Endothelial cell of umbilical vein (primary cell): ENCODE measurements at regions not wholly inside any gene's neighbourhood (a gene's known extent, or its start where the extent isn't known, plus 50 kb on each side); places are given as distances from the start of the nearest gene placed in this dataset.

Experiments
- BruUV-seq: library from RNA; stranded (reverse); fragments of 400-500 nt; replicated peaks from 2 replicates; lab custom pipeline; 2021; lab: Mats Ljungman, UMichigan
- CTCF ChIA-PET: fragments of 300-600, 350-600 bp; sonication (Branson Sonifier 250); formaldehyde crosslinking; loops from one replicate; lab custom pipeline; 2021; ENCODE audit warnings: antibody characterized with exemption, inconsistent platforms; lab: Charles Lee
- POLR2A ChIA-PET: fragments of 300-600, 350-600 bp; sonication (Branson Sonifier 250); formaldehyde crosslinking; loops from one replicate; lab custom pipeline; 2021; ENCODE audit warnings: antibody characterized with exemption, inconsistent platforms; lab: Charles Lee
- DNase-seq: peaks from one replicate; pipeline ENCODE4 v3.0.0-alpha.2; 2011; ENCODE audit warnings: low read depth, low spot score
- FAIRE-seq: peaks from 2 replicates; lab custom pipeline; 2011; peaks lifted over from hg19 to GRCh38; lab: Jason Lieb, UNC
- H2AFZ ChIP-seq: 2 replicates; pipeline ENCODE4 v1.6.0; 2012; ENCODE audit warnings: low read depth, low read length, control low read depth, inconsistent platforms
- H3K27ac ChIP-seq: 2 replicates; pipeline ENCODE4 v1.5.1; 2011; ENCODE audit warnings: low read depth, mild to moderate bottlenecking, control low read depth, low read length, moderate library complexity; ENCODE audit not compliant: insufficient read depth
- H3K27me3 ChIP-seq, 2 experiments: 2 replicates each; pipeline versions ENCODE4 v1.6.0 to v1.6.1; 2011; ENCODE audit warnings: low read length in 2 of 2, mixed read lengths in 1 of 2; ENCODE audit not compliant: control insufficient read depth in 2 of 2, insufficient read depth in 2 of 2
- H3K36me3 ChIP-seq, 2 experiments: 2 replicates in 1 of 2; 3 replicates in 1 of 2; pipeline ENCODE4 v1.5.1; 2011; ENCODE audit warnings: low read length in 2 of 2, mild to moderate bottlenecking in 1 of 2, moderate library complexity in 1 of 2; ENCODE audit not compliant: control insufficient read depth in 2 of 2, insufficient read depth in 2 of 2; ENCODE audit errors: extremely low read depth in 1 of 2
- H3K4me1 ChIP-seq: 3 replicates; pipeline ENCODE4 v1.5.1; 2011; ENCODE audit warnings: mild to moderate bottlenecking, low read length; ENCODE audit not compliant: control insufficient read depth, insufficient read depth; ENCODE audit errors: extremely low read depth
- H3K4me2 ChIP-seq: 2 replicates; pipeline ENCODE4 v1.6.1; 2011; ENCODE audit warnings: low read length, control low read depth, mixed read lengths; ENCODE audit not compliant: insufficient read depth
- H3K4me3 ChIP-seq, 3 experiments: fragments of 200-600 bp in 1 of 3; sonication (generic), shearing (Covaris generic) in 1 of 3; replicated peaks in 1 of 3; 2 replicates each; pipeline ENCODE4 v1.5.1; 2011 to 2016; ENCODE audit warnings: control low read depth in 3 of 3, low read length in 3 of 3, mild to moderate bottlenecking in 2 of 3, inconsistent platforms in 1 of 3, low read depth in 1 of 3, moderate library complexity in 1 of 3; ENCODE audit not compliant: insufficient read depth in 1 of 3
- H3K79me2 ChIP-seq: 2 replicates; pipeline ENCODE4 v1.6.0; 2012; ENCODE audit warnings: low read length, inconsistent platforms; ENCODE audit not compliant: control insufficient read depth, insufficient read depth
- H3K9ac ChIP-seq: replicated peaks from 2 replicates; pipeline ENCODE3; 2011; ENCODE audit warnings: low read length, control low read depth; ENCODE audit not compliant: insufficient read depth; ENCODE audit errors: extremely low read depth
- H3K9me1 ChIP-seq: replicated peaks from 3 replicates; pipeline ENCODE4 v1.6.0; 2011; ENCODE audit warnings: mild to moderate bottlenecking, low read length; ENCODE audit not compliant: control insufficient read depth, insufficient read depth; ENCODE audit errors: extremely low read depth
- H3K9me3 ChIP-seq: replicated peaks from 2 replicates; pipeline ENCODE4 v1.5.1; 2012; ENCODE audit warnings: low read length, inconsistent platforms; ENCODE audit not compliant: control insufficient read depth, insufficient read depth
- H4K20me1 ChIP-seq: replicated peaks from 2 replicates; pipeline ENCODE3; 2011; ENCODE audit warnings: mild to moderate bottlenecking, low read length; ENCODE audit not compliant: control insufficient read depth, insufficient read depth; ENCODE audit errors: extremely low read depth
- EZH2 ChIP-seq: IDR thresholded peaks from 2 replicates; pipeline ENCODE4 v1.6.1; 2012; ENCODE audit warnings: borderline replicate concordance, low read depth, mild to moderate bottlenecking, moderate library complexity, low read length, inconsistent platforms; ENCODE audit not compliant: severe bottlenecking
- FOS ChIP-seq: IDR thresholded peaks from 2 replicates; pipeline ENCODE4 v1.6.1; 2011; ENCODE audit warnings: mild to moderate bottlenecking, low read length, moderate library complexity, borderline replicate concordance; ENCODE audit not compliant: insufficient read depth
- GATA2 ChIP-seq: IDR thresholded peaks from 2 replicates; pipeline ENCODE4 v1.7.0; 2011; ENCODE audit warnings: low read depth, mild to moderate bottlenecking, moderate library complexity, mixed read lengths, low read length; ENCODE audit not compliant: insufficient read length, insufficient read depth
- JUN ChIP-seq: IDR thresholded peaks from 2 replicates; pipeline ENCODE4 v1.6.1; 2011; ENCODE audit warnings: borderline replicate concordance, low read depth; ENCODE audit not compliant: insufficient read length, insufficient read depth
- MAX ChIP-seq: IDR thresholded peaks from 2 replicates; pipeline ENCODE4 v1.6.1; 2011; ENCODE audit not compliant: insufficient read depth, insufficient read length
- MYC ChIP-seq: IDR thresholded peaks from one replicate; pipeline ENCODE4 v1.6.1; 2011; ENCODE audit warnings: mild to moderate bottlenecking, low read depth, low read length
- POLR2A ChIP-seq: IDR thresholded peaks from 2 replicates; pipeline ENCODE4 v1.6.1; 2012; ENCODE audit warnings: low read depth, mild to moderate bottlenecking, control low read depth, low read length
- POLR2AphosphoS5 ChIP-seq: IDR thresholded peaks from 2 replicates; pipeline ENCODE4 v1.6.1; 2012; ENCODE audit warnings: low read depth, mild to moderate bottlenecking, control low read depth, low read length, moderate library complexity; ENCODE audit not compliant: insufficient read depth
- dilution Hi-C: fragments of 300-500 bp; cut with MboI; formaldehyde crosslinking; loops from one replicate; pipeline ENCODE4 v1.15.0; 2019; ENCODE audit warnings: low sequenced_read_pairs; ENCODE audit not compliant: extremely low pct_ligation_motif_present
- intact Hi-C: fragments of 100-400 bp; cut with micrococcal nuclease; formaldehyde crosslinking; loops from one replicate; pipeline ENCODE4 v1.10.0; 2022
- TF ChIP-seq, protein P1 (sequence below), 2 donors: IDR thresholded peaks; 1 replicate in 1 of 2; 2 replicates in 1 of 2; pipeline ENCODE4 v1.5.1; 2011; ENCODE audit warnings: low read length in 2 of 2, mild to moderate bottlenecking in 2 of 2, moderate library complexity in 2 of 2, control low read depth in 1 of 2, inconsistent platforms in 1 of 2, low read depth in 1 of 2; ENCODE audit not compliant: insufficient read depth in 1 of 2; ENCODE audit errors: extremely low read depth in 1 of 2

GRCh38 chr13:69109891-69110525, 997.6 kb upstream of the ATXN8OS start:
- ChIA-PET POLR2A (no interaction called here), CTCF (no interaction called here)
- Histone ChIP-seq H3K4me2 (no peak overlapping the region), H2AFZ (no peak overlapping the region), H4K20me1 (no peaks in the 10 kb centered on the region), H3K36me3 (no peaks in the 10 kb centered on the region), H3K27ac (no peak overlapping the region), H3K9me3 (no peaks in the 10 kb centered on the region), H3K9me1 (no peaks in the 10 kb centered on the region), H3K9ac (no peak overlapping the region), H3K4me1 (no peaks in the 10 kb centered on the region), H3K4me3 (no peak overlapping the region), H3K27me3 (no peaks in the 10 kb centered on the region), H3K79me2 (no peaks in the 10 kb centered on the region)
- no TSS peak for BruUV-seq
- DNase-seq = no peak
- intact Hi-C loops (no loop called here), dilution Hi-C loops (no loop called here)
- TF ChIP-seq MAX = no peak
- no peak for TF ChIP-seq POLR2AphosphoS5
- TF ChIP-seq EZH2 = no peak
- TF ChIP-seq FOS = no peak
- FAIRE-seq = no peak

- H3K9me1 ChIP-seq = no peaks in the 10 kb centered on the region
- H3K4me1 ChIP-seq = no peaks in the 10 kb centered on the region
- H2AFZ ChIP-seq = no peak overlapping the region
- H3K9ac ChIP-seq = no peak overlapping the region
- H3K4me2 ChIP-seq = no peak overlapping the region
- no peak for FAIRE-seq
- TF ChIP-seq, protein P1, sequence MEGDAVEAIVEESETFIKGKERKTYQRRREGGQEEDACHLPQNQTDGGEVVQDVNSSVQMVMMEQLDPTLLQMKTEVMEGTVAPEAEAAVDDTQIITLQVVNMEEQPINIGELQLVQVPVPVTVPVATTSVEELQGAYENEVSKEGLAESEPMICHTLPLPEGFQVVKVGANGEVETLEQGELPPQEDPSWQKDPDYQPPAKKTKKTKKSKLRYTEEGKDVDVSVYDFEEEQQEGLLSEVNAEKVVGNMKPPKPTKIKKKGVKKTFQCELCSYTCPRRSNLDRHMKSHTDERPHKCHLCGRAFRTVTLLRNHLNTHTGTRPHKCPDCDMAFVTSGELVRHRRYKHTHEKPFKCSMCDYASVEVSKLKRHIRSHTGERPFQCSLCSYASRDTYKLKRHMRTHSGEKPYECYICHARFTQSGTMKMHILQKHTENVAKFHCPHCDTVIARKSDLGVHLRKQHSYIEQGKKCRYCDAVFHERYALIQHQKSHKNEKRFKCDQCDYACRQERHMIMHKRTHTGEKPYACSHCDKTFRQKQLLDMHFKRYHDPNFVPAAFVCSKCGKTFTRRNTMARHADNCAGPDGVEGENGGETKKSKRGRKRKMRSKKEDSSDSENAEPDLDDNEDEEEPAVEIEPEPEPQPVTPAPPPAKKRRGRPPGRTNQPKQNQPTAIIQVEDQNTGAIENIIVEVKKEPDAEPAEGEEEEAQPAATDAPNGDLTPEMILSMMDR (IDR thresholded peaks at IDR 0.05; ENCODE audit: extremely low read depth in 1 of 2, insufficient read depth in 1 of 2, low read depth in 1 of 2, low read length in 2 of 2) = no peak
- no peak for TF ChIP-seq EZH2
- TF ChIP-seq MAX = no peak
- no peak for TF ChIP-seq MYC
- no peak for TF ChIP-seq GATA2
- TF ChIP-seq POLR2A = no peak
- TF ChIP-seq POLR2AphosphoS5 = no peak
- TF ChIP-seq JUN = no peak
- TF ChIP-seq FOS = no peak
- ChIA-PET CTCF (no interaction called here), POLR2A (no interaction called here)
- no peak overlapping the region for H3K27ac ChIP-seq
- H3K36me3 ChIP-seq = no peaks in the 10 kb centered on the region
- H3K9me3 ChIP-seq = no peaks in the 10 kb centered on the region
- H4K20me1 ChIP-seq = no peaks in the 10 kb centered on the region
- intact Hi-C loops = no loop called here
- dilution Hi-C loops = no loop called here
- H3K27me3 ChIP-seq = no peaks in the 10 kb centered on the region
- no TSS peak for BruUV-seq
- DNase-seq = no peak
- H3K79me2 ChIP-seq = no peaks in the 10 kb centered on the region
- no peak overlapping the region for H3K4me3 ChIP-seq
These were observed 999.1 kb upstream of the ATXN8OS start for GRCh38 chr13:69108486-69108885.
